Kidney epithelial cell (primary cell): ENCODE measurements at regions not wholly inside any gene's neighbourhood (a gene's known extent, or its start where the extent isn't known, plus 50 kb on each side); places are given as distances from the start of the nearest gene placed in this dataset.

Experiments used
- DNase-seq: peaks from one replicate; pipeline ENCODE4 v3.0.0-alpha.2; 2010; ENCODE audit warnings: low read depth
- H3K27me3 ChIP-seq: 2 replicates; pipeline ENCODE4 v1.6.0; 2011; ENCODE audit warnings: low read length; ENCODE audit not compliant: control insufficient read depth, insufficient read depth
- H3K36me3 ChIP-seq: 2 replicates; pipeline ENCODE4 v1.5.1; 2011; ENCODE audit warnings: low read length; ENCODE audit not compliant: control insufficient read depth, insufficient read depth
- H3K4me3 ChIP-seq: 2 replicates; pipeline ENCODE4 v1.5.1; 2011; ENCODE audit warnings: low read depth, mild to moderate bottlenecking, control low read depth, low read length
- CTCF ChIP-seq: IDR thresholded peaks from 2 replicates; pipeline ENCODE4 v1.5.1; 2011; ENCODE audit warnings: mild to moderate bottlenecking, moderate library complexity, low read length, control low read depth, inconsistent platforms; ENCODE audit not compliant: insufficient read depth, poor library complexity, severe bottlenecking

- no peaks in the 10 kb centered on the region for H3K27me3 ChIP-seq
- no peak for TF ChIP-seq CTCF
- H3K4me3 ChIP-seq = no peak overlapping the region
- no peak for DNase-seq
- H3K36me3 ChIP-seq = no peaks in the 10 kb centered on the region
These were observed 79.8 kb upstream of the SLITRK6 start for GRCh38 chr13:85879014-85879413.

- no peaks in the 10 kb centered on the region for H3K36me3 ChIP-seq
- peak; percentile 47 for TF ChIP-seq CTCF
- no peak for DNase-seq
- H3K27me3 ChIP-seq = no peaks in the 10 kb centered on the region
- H3K4me3 ChIP-seq = no peak overlapping the region
These were observed 65.8 kb upstream of the SLITRK6 start for GRCh38 chr13:85864963-85865530.

GRCh38 chr13:85853901-85854663, 54.9 kb upstream of the SLITRK6 start:
- no peaks in the 10 kb centered on the region for H3K36me3 ChIP-seq
- H3K27me3 ChIP-seq = no peaks in the 10 kb centered on the region
- no peak for DNase-seq
- TF ChIP-seq CTCF = no peak
- no peak overlapping the region for H3K4me3 ChIP-seq

- Histone ChIP-seq H3K27me3 (no peaks in the 10 kb centered on the region), H3K4me3 (no peak overlapping the region), H3K36me3 (no peaks in the 10 kb centered on the region)
- no peak for DNase-seq
- no peak for TF ChIP-seq CTCF
These were observed 54.1 kb upstream of the SLITRK6 start for GRCh38 chr13:85853161-85853894.
